Activated CD4-positive, alpha-beta T cell treated with anti-CD3 and anti-CD28 coated beads, Interleukin-2, amount 10 ng/mL, durations not matched to agents 7 days and 5 days (primary cell): ENCODE measurements at regions not wholly inside any gene's neighbourhood (a gene's known extent, or its start where the extent isn't known, plus 50 kb on each side); places are given as distances from the start of the nearest gene placed in this dataset.

Experiments
- CTCF ChIA-PET: fragments of 350-600 bp; sonication (Branson Sonifier 250); formaldehyde crosslinking; loops from one replicate; lab custom pipeline; 2021; ENCODE audit warnings: antibody characterized with exemption; lab: Charles Lee
- POLR2A ChIA-PET: fragments of 350-600 bp; sonication (Branson Sonifier 250); formaldehyde crosslinking; loops from one replicate; lab custom pipeline; 2021; ENCODE audit warnings: antibody characterized with exemption; lab: Charles Lee
- DNase-seq: peaks from one replicate; pipeline ENCODE4 v3.0.0-alpha.2; 2020
- H3K27ac Mint-ChIP-seq: one replicate; pipeline ENCODE4 v1.8.0; 2021; ENCODE audit warnings: mild to moderate bottlenecking, moderate library complexity, mixed read lengths
- H3K27me3 Mint-ChIP-seq: one replicate; pipeline ENCODE4 v1.8.0; 2021; ENCODE audit warnings: mixed read lengths
- H3K36me3 Mint-ChIP-seq: one replicate; pipeline ENCODE4 v1.8.0; 2021; ENCODE audit warnings: low read depth, mixed read lengths
- H3K4me1 Mint-ChIP-seq: one replicate; pipeline ENCODE4 v1.8.0; 2021; ENCODE audit warnings: mixed read lengths
- H3K4me3 Mint-ChIP-seq: one replicate; pipeline ENCODE4 v1.8.0; 2021; ENCODE audit warnings: mild to moderate bottlenecking, moderate library complexity, mixed read lengths
- H3K9me3 Mint-ChIP-seq: one replicate; pipeline ENCODE4 v1.8.0; 2021; ENCODE audit warnings: mixed read lengths

DNA sequence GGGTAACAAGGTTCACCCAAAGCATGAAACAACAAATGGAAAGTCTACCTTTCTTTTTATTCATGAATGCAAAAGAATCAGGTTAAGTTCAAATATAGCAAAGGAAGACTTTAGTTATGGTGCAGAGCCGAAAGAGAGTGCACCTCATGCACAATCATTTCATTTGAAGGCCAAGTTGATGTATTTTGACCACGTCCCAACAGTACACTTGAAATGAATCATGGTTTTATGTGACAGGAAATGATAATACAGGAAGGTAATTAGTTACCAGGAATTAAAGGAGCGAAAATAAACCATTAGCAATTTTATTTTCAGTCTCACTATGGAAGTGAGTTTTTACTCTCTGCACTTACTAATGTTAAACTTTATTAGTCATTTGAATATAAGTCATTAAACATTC, 281.2 kb upstream of the DIAPH2 start:
- CTCF ChIA-PET, result no interaction called here
- Mint-ChIP-seq H3K4me3 (no peak overlapping the region), H3K27ac (no peak overlapping the region), H3K9me3 (no peaks in the 10 kb centered on the region), H3K27me3 (no peaks in the 10 kb centered on the region), H3K36me3 (no peaks in the 10 kb centered on the region), H3K4me1 (no peaks in the 10 kb centered on the region)
- no peak for DNase-seq
- POLR2A ChIA-PET, result no interaction called here

- DNase-seq, result no peak
- Mint-ChIP-seq H3K27me3 (no peaks in the 10 kb centered on the region), H3K9me3 (no peaks in the 10 kb centered on the region), H3K36me3 (no peaks in the 10 kb centered on the region), H3K4me3 (no peak overlapping the region), H3K27ac (no peak overlapping the region), H3K4me1 (no peaks in the 10 kb centered on the region)
- ChIA-PET POLR2A (no interaction called here), CTCF (no interaction called here)
Measured at GRCh38 chrX:96405842-96406241, 278.8 kb upstream of the DIAPH2 start.

GRCh38 chrX:96407072-96407471, 277.6 kb upstream of the DIAPH2 start:
- H3K4me1 Mint-ChIP-seq, result no peaks in the 10 kb centered on the region
- no peaks in the 10 kb centered on the region for H3K27me3 Mint-ChIP-seq
- no peaks in the 10 kb centered on the region for H3K9me3 Mint-ChIP-seq
- no peak overlapping the region for H3K4me3 Mint-ChIP-seq
- no peak overlapping the region for H3K27ac Mint-ChIP-seq
- no peaks in the 10 kb centered on the region for H3K36me3 Mint-ChIP-seq
- DNase-seq, result no peak
- ChIA-PET POLR2A (no interaction called here), CTCF (no interaction called here)

- Mint-ChIP-seq H3K27me3 (no peaks in the 10 kb centered on the region), H3K36me3 (no peaks in the 10 kb centered on the region), H3K4me1 (no peaks in the 10 kb centered on the region), H3K4me3 (no peak overlapping the region), H3K9me3 (no peaks in the 10 kb centered on the region), H3K27ac (no peak overlapping the region)
- DNase-seq, result no peak
- ChIA-PET POLR2A (no interaction called here), CTCF (no interaction called here)
Measured at GRCh38 chrX:96407501-96407900, 277.1 kb upstream of the DIAPH2 start.

- Mint-ChIP-seq H3K36me3 (no peaks in the 10 kb centered on the region), H3K4me1 (no peaks in the 10 kb centered on the region), H3K27ac (no peak overlapping the region), H3K9me3 (no peaks in the 10 kb centered on the region), H3K27me3 (no peaks in the 10 kb centered on the region), H3K4me3 (no peak overlapping the region)
- POLR2A ChIA-PET, result no interaction called here
- no peak for DNase-seq
- CTCF ChIA-PET, result no interaction called here
Measured at GRCh38 chrX:96407981-96408380, 276.7 kb upstream of the DIAPH2 start.

DNA sequence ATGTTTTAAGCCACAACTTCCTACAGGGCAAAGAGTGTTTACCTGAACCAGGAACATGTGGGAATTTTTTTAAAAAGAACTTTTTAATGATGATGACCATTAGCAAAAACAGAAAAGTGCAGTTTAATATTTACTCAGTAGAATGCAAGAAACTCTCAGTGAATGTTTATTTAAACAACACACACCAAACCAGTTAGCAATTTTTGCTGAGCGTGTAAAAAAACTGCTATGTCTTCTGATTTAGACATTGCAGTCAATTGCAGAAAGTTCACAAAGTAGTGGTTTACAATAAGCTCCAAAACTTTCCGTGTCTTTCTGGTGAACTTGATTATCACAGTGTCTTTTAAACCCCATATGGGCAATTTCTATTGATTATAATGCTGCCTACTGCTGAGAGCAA, 273.7 kb upstream of the DIAPH2 start:
- no peak for DNase-seq
- H3K36me3 Mint-ChIP-seq, result no peaks in the 10 kb centered on the region
- POLR2A ChIA-PET, result no interaction called here
- H3K27me3 Mint-ChIP-seq, result no peaks in the 10 kb centered on the region
- H3K27ac Mint-ChIP-seq, result no peak overlapping the region
- H3K4me3 Mint-ChIP-seq, result no peak overlapping the region
- no peaks in the 10 kb centered on the region for H3K4me1 Mint-ChIP-seq
- CTCF ChIA-PET, result no interaction called here
- H3K9me3 Mint-ChIP-seq, result no peaks in the 10 kb centered on the region

DNA sequence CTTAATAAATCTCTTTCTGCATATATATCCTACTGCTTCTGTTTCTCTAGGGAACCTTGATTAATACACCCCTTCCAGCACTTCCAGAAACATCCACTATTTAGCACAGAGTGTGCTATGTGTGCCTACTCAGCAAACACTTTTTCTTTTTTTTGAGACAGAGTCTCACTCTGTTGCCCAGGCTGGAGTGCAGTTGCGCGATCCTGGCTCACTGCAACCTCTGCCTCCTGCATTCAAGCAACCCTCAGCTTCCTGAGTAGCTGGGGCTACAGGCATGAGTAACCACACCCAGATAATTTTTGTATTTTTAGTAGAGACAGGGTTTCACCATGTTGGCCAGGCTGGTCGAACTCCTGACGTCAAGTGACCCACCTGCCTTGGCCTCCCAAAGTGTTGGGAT, 266.9 kb upstream of the DIAPH2 start:
- ChIA-PET POLR2A (no interaction called here), CTCF (no interaction called here)
- Mint-ChIP-seq H3K27me3 (no peaks in the 10 kb centered on the region), H3K27ac (no peak overlapping the region), H3K9me3 (no peaks in the 10 kb centered on the region), H3K4me1 (no peaks in the 10 kb centered on the region), H3K4me3 (no peak overlapping the region), H3K36me3 (no peaks in the 10 kb centered on the region)
- DNase-seq, result no peak

DNA sequence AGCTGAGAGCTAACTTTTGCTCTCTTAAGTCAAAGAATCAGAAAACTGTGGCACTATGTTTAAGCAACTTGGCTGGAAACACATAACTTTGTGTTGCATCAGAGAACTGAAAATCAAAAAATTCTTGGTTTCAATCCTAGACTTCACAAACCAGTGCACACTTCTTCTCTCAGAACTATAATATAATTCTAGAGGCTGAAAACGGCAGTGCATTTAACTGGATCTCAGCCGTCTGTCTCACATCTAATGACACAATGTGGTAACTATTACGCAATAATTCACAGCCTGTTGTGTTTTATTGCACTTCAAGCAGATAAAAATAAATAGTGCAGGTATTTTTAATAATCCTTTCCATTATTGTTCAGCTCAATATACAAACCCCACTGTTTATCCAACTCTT, 260.6 kb upstream of the DIAPH2 start:
- DNase-seq, result no peak
- Mint-ChIP-seq H3K36me3 (no peaks in the 10 kb centered on the region), H3K4me1 (no peaks in the 10 kb centered on the region), H3K4me3 (no peak overlapping the region), H3K27ac (no peak overlapping the region), H3K9me3 (no peaks in the 10 kb centered on the region), H3K27me3 (no peaks in the 10 kb centered on the region)
- POLR2A ChIA-PET, result no interaction called here
- CTCF ChIA-PET, result no interaction called here

DNA sequence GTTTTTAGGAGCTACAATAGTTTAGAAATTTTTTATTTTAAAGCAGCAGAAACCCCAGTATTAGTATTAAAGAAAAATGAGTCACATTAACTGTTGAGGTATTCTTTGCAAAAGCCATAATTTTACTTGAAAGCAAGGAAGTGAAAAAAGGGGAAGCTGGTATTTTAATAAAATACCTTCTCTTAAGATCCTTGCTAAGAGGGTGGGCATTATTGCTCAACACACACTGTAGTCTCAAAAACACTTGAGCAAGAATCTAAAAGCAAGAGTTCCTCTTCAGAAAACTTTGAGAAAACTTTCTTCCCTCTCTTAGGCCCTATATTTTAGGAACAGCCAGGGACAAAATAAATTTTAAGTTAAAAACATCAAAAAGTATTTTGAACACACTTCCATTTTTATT, 259.4 kb upstream of the DIAPH2 start:
- Mint-ChIP-seq H3K36me3 (no peaks in the 10 kb centered on the region), H3K27me3 (no peaks in the 10 kb centered on the region), H3K4me3 (no peak overlapping the region), H3K27ac (no peak overlapping the region), H3K4me1 (no peaks in the 10 kb centered on the region), H3K9me3 (no peaks in the 10 kb centered on the region)
- DNase-seq, result no peak
- ChIA-PET CTCF (no interaction called here), POLR2A (no interaction called here)

- no peak overlapping the region for H3K4me3 Mint-ChIP-seq
- CTCF ChIA-PET, result no interaction called here
- H3K27ac Mint-ChIP-seq, result no peak overlapping the region
- no peaks in the 10 kb centered on the region for H3K27me3 Mint-ChIP-seq
- POLR2A ChIA-PET, result no interaction called here
- H3K4me1 Mint-ChIP-seq, result no peaks in the 10 kb centered on the region
- DNase-seq, result no peak
- no peaks in the 10 kb centered on the region for H3K9me3 Mint-ChIP-seq
- H3K36me3 Mint-ChIP-seq, result no peaks in the 10 kb centered on the region
Measured at GRCh38 chrX:96430756-96431455, 253.7 kb upstream of the DIAPH2 start.

GRCh38 chrX:96432647-96433046, 252.0 kb upstream of the DIAPH2 start:
- Mint-ChIP-seq H3K9me3 (no peaks in the 10 kb centered on the region), H3K4me1 (no peaks in the 10 kb centered on the region), H3K4me3 (no peak overlapping the region), H3K27ac (no peak overlapping the region), H3K27me3 (no peaks in the 10 kb centered on the region), H3K36me3 (no peaks in the 10 kb centered on the region)
- no peak for DNase-seq
- ChIA-PET POLR2A (no interaction called here), CTCF (no interaction called here)

DNA sequence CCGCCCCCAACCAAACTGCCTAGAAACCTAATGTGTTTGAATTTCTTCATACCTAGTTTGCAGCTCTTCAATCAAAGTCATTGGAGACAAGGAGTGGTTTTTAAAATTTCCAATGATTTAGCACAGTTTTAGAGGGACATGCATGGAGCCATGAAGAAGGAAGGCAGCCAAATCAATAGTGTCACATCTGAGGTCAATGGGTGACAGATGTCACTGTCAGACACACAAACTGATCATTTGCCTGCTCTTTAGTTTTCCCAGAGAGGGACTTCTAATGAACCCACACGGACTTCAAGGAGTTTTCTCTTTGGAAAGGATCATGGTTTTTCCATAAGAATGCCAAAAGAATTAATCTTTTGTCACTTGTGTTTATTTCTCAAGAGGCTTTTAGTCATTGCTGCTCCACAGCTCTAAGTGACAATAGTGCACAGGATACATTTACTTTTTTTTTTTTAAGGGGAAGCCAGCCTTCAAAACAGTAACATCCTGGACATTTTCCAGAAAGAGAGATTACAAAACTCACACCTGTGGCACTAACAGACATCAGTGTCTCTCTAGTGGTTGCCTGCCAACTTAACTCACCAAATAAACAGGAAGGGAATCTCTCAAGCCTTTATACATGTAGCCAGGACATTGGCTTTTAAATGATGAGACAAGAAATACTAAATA, 251.1 kb upstream of the DIAPH2 start:
- no peaks in the 10 kb centered on the region for H3K4me1 Mint-ChIP-seq
- H3K27ac Mint-ChIP-seq, result no peak overlapping the region
- DNase-seq, result no peak
- no peaks in the 10 kb centered on the region for H3K36me3 Mint-ChIP-seq
- no peaks in the 10 kb centered on the region for H3K9me3 Mint-ChIP-seq
- H3K27me3 Mint-ChIP-seq, result no peaks in the 10 kb centered on the region
- H3K4me3 Mint-ChIP-seq, result no peak overlapping the region
- POLR2A ChIA-PET, result no interaction called here
- CTCF ChIA-PET, result no interaction called here

- no peaks in the 10 kb centered on the region for H3K9me3 Mint-ChIP-seq
- no peaks in the 10 kb centered on the region for H3K4me1 Mint-ChIP-seq
- no peak for DNase-seq
Measured at GRCh38 chrX:96435378-96436035, 249.1 kb upstream of the DIAPH2 start.

More at GRCh38 chrX:96435378-96436035, 249.1 kb upstream of the DIAPH2 start:
- ChIA-PET CTCF (no interaction called here), POLR2A (no interaction called here)
- no peaks in the 10 kb centered on the region for H3K27me3 Mint-ChIP-seq
- H3K27ac Mint-ChIP-seq, result no peak overlapping the region
- H3K36me3 Mint-ChIP-seq, result no peaks in the 10 kb centered on the region
- no peak overlapping the region for H3K4me3 Mint-ChIP-seq
